ENCODE measurements at regions not wholly inside any gene's neighbourhood (a gene's known extent, or its start where the extent isn't known, plus 50 kb on each side); places are given as distances from the start of the nearest gene placed in this dataset.
"Not testable (repeated sequence)": the region's sequence is repeated elsewhere in the genome, so short reads cannot be mapped to it uniquely, and the experiment has no call there.

DNA sequence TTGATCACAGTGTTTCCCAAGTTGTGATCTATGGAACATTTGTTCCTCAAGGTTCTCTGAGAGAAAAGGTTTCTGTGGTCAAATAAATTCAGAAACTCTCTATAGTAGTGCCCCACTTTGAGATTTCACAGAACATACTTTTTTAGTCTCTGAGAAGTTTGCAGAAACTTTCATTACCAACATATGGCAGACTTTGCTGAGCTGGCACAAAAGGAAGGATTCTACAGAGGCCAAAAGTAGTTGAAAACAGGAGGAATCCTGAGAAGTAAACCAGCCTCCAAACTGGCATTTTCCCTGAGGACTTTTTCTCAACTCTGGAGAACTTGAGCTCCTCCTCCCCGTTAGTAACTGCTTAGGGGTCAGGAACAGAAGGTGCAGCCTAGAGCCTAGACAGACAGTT, 117.8 kb upstream of the ESX1 start:
- DNase-seq, result no peak

DNA sequence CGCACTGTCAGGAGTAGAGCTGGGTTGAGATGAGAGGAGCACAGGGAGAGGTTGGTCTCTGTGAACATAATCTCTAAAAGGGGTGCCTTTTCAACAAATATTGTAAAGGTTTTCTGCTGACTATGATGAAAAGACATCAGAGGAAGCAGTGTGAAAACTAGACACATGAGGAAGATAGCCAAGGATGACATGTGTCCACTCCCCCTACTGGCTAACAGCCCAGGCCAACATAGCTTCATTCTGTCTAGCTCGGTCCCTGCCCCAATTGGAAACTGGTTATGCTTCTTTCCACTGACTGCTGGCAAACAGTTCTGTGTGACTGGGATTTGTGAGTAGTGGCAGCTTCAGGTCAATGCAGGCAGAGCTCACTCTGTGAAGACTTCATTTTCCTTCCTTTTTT, 115.4 kb upstream of the ESX1 start:
- DNase-seq, result no peak

DNA sequence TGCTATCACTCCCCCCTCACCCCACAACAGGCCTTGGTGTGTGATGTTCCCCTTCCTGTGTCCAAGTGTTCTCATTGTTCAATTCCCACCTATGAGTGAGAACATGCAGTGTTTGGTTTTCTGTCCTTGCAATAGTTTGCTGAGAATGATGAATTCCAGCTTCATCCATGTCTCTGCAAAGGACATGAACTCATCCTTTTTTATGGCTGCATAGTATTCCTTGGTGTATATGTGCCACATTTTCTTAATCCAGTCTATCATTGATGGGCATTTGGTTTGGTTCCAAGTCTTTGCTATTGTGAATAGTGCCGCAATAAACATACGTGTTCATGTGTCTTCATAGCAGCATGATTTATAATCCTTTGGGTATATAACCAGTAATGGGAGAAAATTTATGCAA, 106.0 kb upstream of the ESX1 start:
- DNase-seq, result not testable (repeated sequence)

DNA sequence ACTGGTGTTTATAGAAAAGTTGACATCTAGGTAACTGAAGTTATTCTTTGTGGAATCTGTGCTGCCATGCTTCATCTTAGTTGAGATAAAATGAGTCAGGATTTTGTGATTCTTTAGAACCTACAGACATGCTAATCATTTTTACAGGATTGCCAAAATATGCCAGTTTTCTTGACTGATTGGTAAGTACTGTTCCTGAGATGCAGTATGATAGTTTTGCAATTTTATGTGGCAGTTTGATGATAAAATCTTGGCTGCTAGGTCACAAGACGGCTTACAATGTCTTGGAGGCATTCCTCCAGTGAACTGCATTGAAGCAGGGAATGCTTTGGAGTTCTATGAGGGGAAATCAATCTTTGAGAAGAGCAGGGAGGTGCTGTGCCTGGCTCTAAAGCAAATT, 104.4 kb upstream of the ESX1 start:
- no peak for DNase-seq

DNA sequence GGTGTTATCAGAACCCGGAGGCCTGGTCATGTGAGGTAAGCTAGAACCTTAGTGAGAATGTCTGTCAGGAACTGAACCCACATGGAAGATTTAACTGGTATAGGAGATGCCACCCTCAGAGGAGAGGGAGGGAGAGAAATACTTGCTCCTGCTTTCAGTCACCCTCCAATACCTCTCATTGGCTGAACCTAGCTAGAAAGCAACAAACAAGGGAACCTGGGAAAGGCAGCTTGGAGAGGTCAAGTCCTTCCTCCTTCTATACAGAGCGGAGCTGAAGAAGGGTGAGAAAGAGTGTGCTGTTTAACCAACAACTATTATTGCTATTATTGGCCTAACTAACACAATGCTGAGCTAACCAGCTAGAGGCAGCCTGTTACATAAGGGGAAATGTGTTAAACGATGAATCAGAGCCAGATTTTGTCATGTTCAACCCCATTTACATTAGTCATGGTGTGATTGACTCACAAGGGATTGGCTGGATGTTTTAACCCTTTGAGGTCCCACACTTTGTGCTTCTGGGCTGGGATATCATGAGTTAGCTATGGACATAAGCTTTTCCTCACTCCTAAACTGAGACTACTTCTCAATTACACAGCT, 96.5 kb upstream of the ESX1 start:
- DNase-seq, result peak; percentile 12

DNA sequence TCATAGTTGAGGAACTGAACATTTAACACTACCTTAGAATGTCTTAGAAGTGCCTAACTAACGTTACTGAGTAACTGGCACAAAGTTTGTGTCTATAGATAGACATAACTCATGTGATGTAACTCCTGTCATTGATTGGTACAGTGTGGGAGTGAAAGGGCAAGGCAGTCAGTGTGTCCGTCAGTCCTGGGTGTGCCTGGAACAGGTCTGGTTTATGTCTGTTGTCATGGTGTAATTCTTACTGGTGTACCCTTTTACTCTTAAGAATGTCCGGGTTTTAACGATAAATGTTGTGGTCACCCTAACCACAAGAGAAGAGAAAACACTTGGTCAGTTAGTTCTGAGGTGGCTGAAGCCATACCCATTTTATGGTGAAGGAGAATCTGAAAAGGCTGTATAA, 93.1 kb upstream of the ESX1 start:
- no peak for DNase-seq

DNA sequence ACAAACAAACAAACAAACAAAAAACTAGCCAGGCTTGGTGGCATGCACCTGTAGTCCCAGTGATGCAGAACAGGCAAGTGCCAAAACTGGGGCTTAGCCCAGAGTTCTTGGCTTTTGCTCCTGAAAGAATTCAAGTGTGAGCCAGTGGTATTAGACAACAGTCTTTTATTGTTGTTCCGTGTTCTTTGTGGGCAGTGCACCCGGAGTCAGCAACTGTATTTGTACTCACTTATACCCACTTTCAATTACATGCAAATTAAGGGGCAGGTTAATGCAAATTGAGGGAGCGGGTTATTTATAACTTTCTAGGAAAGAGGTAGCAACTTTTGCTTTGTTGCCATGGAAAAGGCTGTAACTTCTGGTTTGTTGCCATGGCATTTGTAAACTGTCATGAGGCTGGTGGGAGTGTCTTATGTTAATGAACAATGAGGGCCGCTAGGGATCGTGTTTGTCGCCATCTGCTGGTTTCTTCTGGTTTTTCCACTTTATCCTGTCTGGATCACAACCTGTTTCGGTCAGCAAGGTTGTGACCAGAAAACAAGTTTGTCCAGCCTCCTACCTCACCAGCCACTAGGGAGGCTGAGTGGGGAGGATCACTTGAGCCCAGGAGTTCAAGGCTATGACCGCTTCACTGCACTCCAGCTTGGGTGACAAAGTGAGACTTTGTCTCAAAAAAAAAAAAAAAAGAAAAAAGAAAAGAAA, 88.8 kb upstream of the ESX1 start:
- peak; percentile 20 for DNase-seq

DNA sequence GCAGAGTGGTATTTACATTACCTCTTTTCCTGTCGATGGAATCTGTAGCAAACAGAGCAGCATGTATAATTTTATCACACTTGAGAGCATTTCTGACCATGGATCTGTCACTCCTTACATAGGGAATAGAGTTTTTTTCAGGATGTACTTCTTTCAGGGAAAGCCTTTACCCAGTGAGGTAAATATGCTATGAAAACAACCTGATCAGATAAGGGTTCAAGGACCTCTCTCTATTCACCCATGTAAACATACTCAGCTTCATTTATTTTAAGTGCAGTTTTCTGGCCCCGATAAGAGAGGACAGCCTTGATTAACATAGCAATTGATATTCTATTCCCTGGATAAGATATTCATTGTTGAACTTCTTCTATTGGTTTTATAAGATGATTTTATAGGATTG, 87.3 kb upstream of the ESX1 start:
- DNase-seq, result no peak

DNA sequence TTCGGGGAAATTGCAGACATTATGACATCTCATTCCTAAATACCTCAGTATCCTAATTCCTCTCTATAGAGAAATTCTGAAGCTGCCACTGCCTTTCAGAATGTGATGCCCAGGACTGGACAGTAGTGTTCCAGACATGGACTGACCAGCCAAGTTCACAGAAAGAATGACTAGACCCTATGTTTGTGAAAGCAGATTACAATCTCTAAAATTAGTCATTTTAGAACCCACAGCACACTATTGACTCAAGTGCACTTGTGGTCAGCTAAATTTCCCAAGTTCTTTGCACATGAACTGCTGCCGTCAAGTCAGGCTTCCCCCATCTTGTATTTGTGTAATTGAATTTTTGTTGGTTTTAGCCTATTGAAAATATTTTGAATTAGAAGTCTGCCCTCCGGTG, 81.0 kb upstream of the ESX1 start:
- DNase-seq, result peak; percentile 20

DNA sequence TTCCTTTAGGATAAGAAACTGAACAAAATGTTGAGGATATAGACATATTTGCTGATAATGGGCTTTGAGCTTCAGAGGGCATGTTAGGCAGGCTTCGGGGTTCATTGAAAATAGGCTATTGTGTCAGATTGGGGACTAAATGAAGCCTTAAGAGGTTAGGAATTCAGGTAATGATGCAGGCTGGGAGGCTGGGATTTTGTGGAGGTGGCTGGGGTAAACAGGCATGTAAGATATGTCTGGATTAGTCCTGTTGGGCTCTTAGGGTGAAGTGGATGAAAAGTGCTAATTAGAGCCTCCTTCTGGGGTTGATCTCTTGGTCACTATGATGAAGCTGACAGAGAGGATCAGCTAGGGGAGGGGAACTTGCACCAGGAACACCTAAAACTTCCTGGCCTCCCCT, 80.2 kb upstream of the ESX1 start:
- DNase-seq, result no peak

DNA sequence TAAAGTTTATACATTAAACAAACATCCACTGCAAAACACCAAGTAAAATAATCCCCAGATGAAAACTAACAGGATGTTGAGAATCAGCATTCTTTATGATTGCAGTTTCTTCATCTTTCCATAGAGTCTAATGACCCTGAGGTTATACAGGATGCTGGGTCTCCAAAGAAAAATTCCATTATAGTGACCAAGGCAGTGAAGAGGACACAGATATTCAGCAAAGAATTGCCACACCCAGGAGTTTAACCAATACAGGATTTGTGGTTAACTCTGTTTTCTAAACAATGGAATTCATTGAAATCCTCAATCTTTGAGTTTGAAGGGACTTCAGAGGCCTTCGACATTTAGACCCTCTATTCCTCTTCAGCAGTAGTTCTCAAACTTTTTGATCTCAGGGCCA, 76.2 kb upstream of the ESX1 start:
- DNase-seq, result no peak

DNA sequence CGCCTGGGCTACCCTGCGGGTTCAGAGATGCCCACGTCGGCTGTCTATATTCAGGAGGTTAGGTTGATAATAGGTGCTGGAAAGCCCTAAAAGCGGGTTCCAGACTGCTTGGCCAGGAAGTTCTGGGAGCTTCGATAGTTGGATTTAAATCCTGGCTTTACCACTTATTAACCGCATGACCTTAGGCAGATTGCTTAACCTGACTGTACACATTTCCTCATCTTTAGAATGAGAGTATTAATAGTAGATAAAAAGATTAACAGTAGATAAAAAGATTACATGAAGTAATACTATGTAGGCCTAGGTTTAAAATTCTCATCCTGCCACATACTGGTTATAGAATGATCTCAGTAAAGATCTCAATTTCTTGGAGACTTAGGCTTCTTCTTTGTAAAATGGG, 75.0 kb upstream of the ESX1 start:
- no peak for DNase-seq

DNA sequence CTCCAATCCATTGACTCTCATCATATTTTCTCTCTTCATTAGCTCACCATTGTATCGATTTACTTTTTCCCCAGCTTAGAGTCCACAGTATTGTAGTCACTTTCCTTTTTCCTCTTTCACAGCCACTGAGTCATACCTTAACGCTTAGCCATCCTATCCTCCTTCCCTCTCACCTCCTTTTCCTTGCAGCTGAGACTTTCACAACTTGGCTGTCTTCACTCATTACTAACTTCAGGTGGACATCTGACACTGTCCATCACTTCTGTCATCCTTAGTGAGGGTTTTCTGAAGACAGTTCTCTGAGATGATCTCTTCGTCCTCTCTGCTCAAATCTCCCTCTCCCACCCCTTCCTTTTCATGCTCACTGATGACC, 70.5 kb upstream of the ESX1 start:
- no peak for DNase-seq

DNA sequence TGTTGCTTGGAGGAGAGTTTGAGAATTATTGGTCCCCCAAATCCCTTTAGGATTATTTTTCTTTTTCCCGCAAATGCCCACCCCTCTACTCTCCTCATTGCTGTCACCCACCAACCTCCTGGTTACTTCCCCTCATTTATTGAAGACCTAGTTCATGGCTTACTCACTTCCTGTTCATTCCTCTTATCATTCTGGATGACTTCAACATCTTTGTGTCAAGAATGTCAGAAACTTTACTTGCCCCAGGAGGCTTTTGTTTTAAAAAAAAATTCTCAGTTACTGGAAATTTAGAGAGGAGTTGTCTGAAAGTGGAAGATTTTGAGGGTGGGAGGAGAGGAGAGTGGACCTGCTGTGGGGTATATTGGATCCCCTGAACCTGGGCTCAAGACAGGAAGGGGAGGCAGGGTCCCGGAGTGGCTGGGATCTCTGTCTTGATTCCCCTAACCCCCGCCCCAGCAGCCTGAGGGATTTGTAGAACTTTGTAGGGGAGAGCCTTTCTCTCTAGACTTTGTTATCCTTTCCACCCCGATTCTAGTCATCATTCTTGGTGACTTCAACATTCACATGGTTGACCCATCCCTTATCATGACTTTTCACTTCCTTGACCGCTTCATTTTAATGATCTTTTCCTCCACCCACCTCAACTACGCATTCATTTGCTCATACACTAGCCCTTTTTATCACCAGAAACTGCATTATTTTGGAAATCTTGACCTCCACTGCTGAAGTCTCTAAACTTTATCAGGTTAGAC, 69.9 kb upstream of the ESX1 start:
- no peak for DNase-seq

DNA sequence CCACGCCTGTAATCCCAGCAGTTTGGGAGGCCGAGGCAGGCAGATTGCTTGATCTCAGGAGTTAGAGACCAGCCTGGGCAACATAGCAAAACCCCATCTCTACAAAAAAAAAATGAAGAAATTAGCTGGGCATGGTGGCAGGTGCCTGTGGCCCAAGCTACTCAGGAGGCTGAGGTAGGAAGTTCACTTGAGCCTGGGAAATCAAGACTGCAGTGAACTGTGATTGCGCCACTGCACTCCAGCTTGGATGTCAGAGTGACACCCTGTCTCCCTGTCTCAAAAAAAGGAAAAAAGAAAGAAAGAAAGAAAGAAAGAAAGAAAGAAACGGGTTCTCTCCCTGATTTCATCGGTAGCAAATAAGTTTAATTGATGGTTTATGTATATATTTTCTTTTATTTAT, 64.6 kb upstream of the ESX1 start:
- DNase-seq, result no peak

DNA sequence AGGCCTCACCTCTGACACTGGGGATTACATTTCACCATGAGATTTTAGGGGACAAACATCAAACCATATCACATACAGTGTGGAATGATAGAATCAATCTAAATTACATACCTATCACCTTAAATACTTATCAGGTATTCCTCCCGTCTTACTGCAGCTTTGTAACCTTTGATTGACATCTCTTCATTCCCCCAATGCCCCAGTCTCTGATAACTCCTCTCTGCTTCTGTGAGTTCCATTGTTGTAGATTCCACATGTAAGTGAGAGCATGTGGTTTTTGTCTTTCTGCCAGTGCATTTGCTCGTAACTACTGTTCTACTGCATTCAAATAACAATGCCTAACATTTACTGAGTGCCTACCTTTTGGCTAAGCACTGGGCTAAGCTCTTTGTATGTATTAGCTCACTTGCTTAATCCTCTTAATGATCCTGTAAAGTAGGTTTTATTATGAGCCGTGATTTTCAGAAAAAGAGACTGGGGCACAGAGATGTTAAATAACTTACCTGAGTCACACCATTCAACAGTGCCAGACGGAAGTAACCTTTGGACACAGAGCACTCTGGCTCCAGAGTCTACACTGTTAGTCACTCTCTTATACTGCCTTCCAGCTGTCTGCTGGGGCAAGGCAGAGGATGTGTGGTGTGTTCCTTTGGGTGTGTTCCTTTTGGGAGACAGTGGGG, 63.7 kb upstream of the ESX1 start:
- no peak for DNase-seq

DNA sequence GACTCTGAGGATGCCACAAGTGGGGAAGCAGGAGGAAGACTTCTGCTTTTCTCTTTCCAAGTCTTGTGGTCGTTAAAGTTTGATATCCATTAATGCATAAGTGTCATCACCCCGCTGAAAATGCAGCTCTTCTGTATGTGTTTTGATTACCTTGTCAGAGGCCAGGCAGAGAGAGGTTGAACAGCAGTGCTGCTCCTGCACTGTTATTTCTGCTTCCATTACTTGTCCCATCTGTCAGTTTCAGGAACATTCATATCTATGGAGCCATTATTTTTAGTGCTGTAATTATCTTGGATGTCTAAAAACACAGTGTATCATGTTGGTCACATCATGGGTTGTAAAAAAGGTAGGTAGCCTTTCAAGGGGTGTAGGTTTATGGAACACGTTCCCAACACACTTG, 62.0 kb upstream of the ESX1 start:
- no peak for DNase-seq

DNA sequence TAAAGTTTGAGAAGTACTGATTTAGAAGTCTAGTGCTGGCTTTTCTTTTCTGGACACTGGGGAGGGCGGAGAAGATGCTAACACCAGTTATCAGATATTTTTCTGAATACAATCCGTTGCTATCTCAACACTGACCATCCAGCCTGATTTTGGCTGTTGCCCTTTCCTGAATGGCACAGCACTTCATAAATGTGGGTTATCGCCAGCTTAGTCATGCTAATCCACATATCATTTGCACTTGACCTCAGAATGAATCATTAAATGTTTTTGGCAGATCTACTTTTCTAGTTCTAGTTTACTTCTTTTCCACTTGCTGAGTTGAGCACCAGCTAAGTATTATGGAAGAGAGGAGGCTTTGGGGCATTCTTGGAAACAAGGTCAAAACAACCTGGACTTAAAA, 60.8 kb upstream of the ESX1 start:
- no peak for DNase-seq

DNA sequence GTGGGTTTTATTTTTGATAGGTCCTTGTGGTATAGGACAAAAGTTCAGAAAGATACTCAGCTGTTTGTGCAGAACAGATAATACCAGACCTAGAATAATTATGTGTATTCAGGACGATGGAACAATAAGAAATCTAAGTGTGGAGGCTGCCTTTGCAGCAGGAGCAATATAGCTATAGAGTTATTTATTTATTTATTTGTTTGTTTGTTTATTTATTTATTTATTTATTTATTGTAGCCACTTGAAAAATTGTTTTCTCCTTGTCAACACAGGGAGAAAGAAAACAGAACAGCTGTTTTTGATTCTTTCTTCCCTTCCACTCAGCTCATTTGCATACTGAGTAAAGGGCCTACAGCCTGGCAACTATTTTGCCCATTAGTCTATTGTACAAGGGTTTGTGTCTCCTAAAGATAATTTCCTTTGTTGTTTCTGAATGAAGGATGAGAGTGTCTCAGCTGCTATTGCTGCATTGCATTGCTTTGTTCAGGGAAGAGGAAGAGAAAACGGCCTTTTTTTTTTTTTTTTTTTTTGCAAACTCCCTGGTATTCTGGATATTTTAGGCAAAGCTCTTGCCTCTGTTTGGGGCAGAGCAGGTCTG, 56.0 kb upstream of the ESX1 start:
- no peak for DNase-seq

DNA sequence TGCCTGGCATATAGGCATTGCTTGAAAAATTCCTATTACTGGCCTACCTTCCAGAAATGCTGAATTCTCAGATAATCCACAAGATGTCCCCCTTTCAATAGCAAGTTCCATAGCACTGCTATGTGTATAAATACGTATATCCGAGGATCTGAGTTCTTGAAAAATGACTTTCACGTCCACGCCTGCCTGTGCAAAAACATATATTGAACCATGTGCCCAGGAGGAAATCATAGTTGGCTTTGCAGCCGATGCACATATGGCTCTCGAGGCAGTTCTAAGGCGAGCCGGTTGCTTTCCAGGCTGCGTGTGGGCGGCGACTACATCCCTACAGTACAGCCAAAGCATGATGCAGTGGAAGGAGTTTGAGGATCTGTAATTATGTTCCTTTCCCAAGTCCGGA, 55.4 kb upstream of the ESX1 start:
- DNase-seq, result no peak

DNA sequence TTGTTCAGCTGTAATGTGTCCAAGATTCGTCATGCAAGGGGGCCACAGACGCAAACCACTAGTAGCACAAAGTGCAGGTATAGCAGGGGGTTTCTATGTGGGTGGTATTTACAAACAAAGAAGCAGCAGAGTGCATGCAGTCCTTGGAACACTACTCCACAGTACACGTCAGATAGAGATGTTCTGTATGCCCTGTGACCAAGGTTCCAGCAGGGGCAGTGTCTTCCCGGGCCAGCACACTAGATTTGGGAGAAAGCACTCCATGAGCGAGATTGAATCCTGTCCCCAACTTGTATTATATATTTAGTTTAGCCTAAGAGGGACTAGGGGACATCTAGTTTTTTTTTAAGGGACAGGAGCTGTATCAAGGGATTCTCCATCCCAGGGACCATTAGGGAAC, 54.4 kb upstream of the ESX1 start:
- DNase-seq, result no peak

DNA sequence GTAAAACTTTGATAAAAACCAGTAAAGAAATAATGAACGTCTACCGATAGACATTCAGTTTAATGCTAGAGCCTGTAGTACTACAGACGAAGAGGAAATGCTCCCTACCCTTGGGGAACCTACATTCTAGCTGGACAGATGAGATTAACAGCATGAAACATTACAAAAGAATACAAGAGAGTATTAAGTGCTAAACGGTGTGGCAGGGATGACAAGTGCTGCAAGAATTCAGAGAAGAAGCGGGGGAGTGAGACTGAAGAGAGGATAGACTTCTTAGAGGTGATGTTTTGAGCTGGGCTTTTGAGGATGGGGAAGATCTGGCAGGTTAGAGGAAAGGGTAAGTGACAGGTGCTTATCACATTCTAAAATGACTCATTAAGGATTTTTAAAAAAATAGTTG, 52.6 kb upstream of the ESX1 start:
- DNase-seq, result no peak

DNA sequence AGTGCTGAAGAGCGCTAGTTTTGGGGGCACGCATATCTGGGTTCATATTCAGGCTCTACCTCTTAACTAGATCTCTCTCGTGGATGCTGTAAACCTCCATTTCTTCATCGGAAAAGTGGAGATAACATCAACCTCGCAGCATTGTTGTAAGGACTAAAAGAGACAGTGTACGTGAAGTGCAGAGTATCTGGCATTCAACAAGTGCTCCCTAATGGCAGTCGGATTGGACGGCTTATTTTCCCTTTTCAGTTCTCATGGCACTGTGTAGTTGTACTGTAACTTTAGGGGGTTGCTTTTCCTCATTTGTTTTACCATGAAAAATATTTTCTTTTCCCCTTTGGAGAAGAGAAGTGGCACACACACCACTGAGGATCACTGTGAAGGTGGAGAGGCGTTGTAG, 51.4 kb upstream of the ESX1 start:
- no peak for DNase-seq
